ENCODE measurements at regions not wholly inside any gene's neighbourhood (a gene's known extent, or its start where the extent isn't known, plus 50 kb on each side); places are given as distances from the start of the nearest gene placed in this dataset.
"Not testable (repeated sequence)": the region's sequence is repeated elsewhere in the genome, so short reads cannot be mapped to it uniquely, and the experiment has no call there.

DNA sequence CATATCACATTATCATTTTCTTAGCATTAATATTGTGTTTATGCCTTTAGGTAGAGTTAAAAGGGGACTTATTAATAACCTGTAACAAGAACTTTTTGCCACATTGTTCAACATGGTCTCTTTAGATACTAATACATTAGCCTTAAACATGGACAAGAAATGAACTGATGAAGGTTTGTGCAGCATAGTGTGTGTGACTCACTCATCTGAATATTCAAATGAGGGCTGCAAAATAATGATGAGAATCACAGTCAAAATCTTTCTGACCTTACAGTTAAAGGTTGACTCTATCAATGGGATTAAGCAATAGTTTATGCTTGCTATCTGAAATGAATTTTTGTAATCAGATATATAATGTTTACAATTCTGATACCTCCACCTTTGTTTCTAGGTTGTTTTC is 1189.3 kb upstream of the CITED2 start:
- DNase-seq: no peak

GRCh38 chr6:140561701-140562100 is 1187.3 kb upstream of the CITED2 start:
- DNase-seq: no peak

- DNase-seq: no peak
These were observed 1186.2 kb upstream of the CITED2 start for GRCh38 chr6:140560671-140561070.

DNA sequence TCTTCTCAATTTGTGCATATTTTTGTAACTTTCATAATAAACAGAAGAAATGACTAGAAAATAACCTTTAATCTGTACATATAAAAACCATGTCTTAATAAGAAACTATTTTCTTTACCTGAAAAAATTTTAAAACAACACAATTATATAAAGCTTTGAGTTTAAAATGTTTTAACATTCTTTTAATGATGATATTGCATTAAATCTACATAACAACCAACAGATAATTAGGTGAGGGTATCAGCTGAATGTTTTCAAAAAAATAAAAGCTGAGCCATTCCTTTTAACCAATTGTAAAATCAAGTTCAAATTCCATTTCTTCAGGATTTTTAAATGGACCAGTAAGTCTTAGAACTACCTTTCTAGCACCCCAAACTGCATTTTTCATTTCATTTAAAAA is 1185.0 kb upstream of the CITED2 start:
- DNase-seq: no peak

- no peak for DNase-seq
These were observed 1180.0 kb upstream of the CITED2 start for GRCh38 chr6:140554421-140554820.

- DNase-seq: no peak
These were observed 1173.9 kb upstream of the CITED2 start for GRCh38 chr6:140548366-140548765.

DNA sequence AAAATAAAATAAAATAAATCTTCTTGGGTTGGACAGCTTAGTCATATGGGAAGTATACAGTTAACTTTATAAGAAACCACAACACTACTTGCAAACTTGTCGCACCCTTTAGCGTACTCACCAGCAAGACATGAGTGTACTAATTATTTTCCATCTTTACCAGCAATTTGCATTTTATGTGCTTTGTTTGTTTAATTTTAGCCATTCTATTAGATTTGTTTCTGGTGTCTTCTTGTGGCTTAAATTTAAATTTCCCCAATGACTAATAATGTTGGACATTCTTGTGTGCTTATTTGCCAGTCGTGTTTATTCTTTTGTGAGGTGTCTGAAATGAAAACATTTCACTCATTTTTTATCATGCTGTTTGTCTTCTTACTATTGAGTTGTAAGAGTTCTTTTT is 1172.2 kb upstream of the CITED2 start:
- DNase-seq: no peak

DNA sequence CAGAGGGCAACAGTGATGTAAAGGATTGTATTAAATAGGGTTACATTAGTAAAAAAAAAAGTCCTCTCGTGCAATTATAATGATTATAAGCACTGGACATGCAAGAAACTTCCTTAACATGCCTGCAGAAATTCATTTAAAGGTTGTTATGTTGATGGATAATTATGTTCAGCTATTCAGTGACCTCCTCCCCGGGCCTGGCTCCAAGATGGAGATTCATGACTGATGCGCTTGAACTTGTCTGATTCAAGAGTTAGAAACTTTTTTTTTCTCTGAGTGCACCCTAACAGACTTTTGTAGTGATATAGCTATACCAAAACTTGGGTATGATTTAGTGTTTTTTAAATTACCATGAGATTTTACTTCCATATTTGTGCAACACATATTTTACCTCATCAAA is 1170.0 kb upstream of the CITED2 start:
- DNase-seq: no peak

GRCh38 chr6:140542863-140543262 is 1168.4 kb upstream of the CITED2 start:
- DNase-seq: no peak

DNA sequence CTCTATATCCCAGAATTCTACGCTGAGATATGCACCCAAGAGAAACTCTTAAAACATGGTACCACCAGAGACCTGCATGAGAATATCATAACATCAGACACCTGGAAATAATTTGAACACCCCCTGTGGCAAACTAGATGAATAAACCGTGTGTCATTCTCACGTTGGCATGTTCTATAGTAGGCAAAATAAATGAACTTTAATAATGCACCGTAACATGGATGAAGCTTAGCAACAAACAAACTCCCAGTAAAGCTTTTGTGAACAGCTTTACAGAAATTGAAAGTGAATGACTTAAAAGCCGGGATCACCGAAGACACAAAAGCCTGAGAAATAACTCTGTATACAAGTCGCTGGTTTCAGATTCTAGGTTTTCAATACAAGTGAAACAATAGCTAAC is 1166.8 kb upstream of the CITED2 start:
- no peak for DNase-seq

DNA sequence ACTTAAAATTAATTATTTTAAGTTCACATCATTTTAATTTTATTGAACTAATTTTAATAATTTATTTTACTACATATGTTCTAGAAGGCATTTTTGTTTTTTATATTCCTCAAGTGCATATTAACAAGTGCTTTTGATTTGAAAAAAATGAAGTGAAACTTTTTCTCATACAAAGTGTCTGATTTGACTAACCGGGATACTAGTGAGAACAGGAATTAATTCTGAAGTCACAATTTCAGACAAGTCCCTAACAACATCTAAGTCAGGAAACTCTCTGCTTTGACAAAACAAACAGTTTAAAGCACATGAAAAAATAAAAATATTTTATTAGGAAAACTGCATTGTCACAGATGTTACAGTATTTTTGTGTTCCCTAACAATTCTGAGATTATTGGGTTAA is 1166.3 kb upstream of the CITED2 start:
- DNase-seq: no peak

GRCh38 chr6:140538926-140539325 is 1164.5 kb upstream of the CITED2 start:
- no peak for DNase-seq

DNA sequence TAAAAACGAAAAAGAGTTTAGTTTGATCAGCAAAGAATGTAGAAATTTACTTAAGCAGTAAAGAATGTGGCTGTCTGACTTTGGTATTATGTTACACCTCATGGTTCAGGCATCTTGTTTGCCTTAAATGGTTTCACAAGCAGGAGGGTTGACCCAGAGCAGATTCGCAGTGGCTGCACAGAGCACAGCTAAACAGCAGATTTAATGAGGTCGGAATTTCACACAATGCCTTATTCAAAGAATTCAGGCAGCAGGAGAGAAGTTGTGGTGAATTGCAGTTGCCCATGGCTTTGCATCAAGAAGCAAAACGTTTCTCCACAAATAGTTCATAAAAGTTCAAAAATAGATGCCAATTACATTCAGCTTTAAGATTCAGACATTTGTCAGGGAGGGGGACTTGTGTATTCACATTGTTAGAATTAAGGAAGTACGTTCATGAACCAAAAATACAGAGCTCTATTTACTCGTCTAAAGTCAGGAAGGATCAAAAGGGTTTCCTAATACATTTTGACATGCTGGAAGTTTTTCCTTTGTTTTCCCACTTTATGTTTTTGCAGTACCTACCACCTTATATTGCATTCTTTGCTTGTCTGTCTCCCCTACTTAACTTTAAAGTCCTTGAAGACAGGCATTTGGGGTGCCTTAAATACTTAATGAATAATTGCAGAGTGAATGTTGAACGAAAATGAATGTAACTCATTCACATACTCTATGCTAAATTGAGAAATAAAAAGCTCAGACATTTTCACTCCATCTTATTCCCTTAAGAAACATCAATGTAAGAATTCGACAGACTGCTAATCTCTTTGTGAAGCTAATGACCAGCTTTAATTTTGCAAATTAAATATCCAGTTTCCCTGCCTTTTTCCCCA is 1163.6 kb upstream of the CITED2 start:
- no peak for DNase-seq

GRCh38 chr6:140537211-140537610 is 1162.8 kb upstream of the CITED2 start:
- no peak for DNase-seq

DNA sequence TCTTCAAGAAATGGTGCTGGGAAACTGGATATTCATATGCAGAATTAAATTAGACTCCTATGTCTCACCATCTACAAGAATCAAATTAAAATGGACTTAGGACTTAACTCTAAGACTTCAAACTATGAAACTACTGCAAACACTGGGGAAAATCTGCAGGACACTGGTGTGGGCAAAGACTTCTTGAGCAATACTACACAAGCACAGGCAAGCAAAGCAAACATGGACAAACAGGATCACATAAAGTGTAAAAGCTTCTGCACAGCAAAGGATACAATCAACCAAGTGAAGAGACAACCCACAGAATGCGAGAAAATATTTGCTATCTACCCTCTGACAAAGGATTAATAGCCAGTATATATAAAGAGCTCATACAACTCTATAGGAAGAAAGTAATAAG is 1161.1 kb upstream of the CITED2 start:
- no peak for DNase-seq

- no peak for DNase-seq
These were observed 1159.1 kb upstream of the CITED2 start for GRCh38 chr6:140533526-140533925.

DNA sequence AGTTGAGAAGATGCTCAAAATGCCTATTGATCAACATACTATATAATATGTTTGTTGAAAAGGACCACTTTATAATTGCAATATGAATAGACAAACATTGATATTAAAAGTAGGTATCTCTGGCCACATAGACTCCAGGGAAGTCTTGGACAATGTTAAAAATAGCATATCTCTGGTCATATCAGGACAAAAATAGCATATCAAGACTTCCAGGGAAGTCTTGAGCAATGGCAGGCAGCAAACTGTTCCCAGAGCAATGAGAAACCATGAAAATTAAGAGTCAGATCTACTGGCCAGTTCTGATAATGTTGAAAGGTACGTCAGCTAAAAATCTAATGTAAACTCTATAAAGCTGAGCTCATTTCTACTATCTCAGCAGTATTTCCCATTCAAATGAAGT is 1130.3 kb upstream of the CITED2 start:
- no peak for DNase-seq

GRCh38 chr6:140500849-140501248 is 1126.4 kb upstream of the CITED2 start:
- no peak for DNase-seq

GRCh38 chr6:140499607-140500006 is 1125.2 kb upstream of the CITED2 start:
- no peak for DNase-seq

GRCh38 chr6:140494321-140495108 is 1120.1 kb upstream of the CITED2 start:
- no peak for DNase-seq

DNA sequence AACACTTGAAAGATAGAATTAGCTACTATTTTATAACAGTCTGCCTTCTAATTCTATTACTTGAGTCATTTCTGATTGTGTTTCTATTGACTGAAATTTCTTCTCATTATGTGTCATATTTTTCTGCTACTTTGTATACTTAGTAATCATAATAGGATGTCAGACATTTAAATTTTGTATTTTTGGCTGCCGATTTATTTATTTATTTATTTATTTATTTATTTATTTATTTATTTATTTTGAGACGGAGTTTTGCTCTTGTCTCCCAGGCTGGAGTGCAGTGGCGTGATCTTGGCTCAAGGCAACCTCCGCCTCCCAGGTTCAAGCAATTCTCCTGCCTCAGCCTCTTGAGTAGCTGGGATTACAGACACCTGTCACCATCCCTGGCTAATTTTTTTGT is 1119.0 kb upstream of the CITED2 start:
- DNase-seq: not testable (repeated sequence)

DNA sequence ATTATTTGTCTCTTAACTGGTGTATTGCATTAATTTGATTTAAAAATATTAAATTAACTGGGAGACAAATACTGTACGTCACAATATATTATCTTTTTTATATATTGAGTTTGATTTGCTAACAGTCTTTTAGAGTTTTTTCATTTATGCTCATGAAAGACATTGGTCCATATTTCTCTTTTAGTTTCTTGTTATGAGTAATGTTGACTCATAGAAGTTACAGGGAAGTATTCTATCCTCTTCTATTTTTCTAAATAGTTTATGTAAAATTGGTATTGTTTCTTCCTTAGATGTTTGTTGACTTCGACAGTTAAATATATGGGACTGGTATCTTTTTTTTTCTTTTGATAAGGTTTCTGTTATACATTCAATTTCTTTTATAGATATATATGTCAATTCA is 1115.6 kb upstream of the CITED2 start:
- no peak for DNase-seq

- no peak for DNase-seq
These were observed 1113.1 kb upstream of the CITED2 start for GRCh38 chr6:140487586-140487985.
